ENCODE measurements at regions not wholly inside any gene's neighbourhood (a gene's known extent, or its start where the extent isn't known, plus 50 kb on each side); places are given as distances from the start of the nearest gene placed in this dataset.
"Not testable (repeated sequence)": the region's sequence is repeated elsewhere in the genome, so short reads cannot be mapped to it uniquely, and the experiment has no call there.

- not testable (repeated sequence) for DNase-seq (ENCODE audit: low read depth in 2 of 2)
Observed at GRCh38 chr10:90119631-90120280, 418.4 kb downstream of the KIF20B start.

GRCh38 chr10:90125456-90126255, 424.3 kb downstream of the KIF20B start:
- no peak for DNase-seq (ENCODE audit: low read depth in 2 of 2)

- DNase-seq (ENCODE audit: low read depth in 2 of 2) = no peak
Observed at GRCh38 chr10:90126256-90126595, 424.8 kb downstream of the KIF20B start.

- DNase-seq (ENCODE audit: low read depth in 2 of 2) = no peak
Observed at GRCh38 chr10:90130321-90131086, 429.1 kb downstream of the KIF20B start.

DNA sequence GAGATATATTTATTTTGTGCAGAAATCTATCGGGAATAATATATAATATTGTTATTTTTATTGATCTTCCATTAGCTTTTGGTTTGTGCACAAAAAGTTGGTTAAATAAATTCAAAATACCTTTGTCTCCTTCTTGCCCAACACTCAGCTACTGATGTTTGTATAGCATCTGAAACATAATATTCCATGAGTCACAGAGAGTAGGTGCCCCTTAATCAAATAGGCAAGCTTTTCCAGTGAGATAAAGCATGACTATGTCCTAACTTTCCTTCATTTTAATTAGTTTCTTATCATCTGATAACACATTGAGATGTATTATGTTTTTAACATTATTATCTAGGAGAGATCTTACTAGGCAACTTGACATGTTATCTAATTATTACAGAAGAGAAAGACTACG, 432.2 kb downstream of the KIF20B start:
- DNase-seq (ENCODE audit: low read depth in 2 of 2) = no peak

DNA sequence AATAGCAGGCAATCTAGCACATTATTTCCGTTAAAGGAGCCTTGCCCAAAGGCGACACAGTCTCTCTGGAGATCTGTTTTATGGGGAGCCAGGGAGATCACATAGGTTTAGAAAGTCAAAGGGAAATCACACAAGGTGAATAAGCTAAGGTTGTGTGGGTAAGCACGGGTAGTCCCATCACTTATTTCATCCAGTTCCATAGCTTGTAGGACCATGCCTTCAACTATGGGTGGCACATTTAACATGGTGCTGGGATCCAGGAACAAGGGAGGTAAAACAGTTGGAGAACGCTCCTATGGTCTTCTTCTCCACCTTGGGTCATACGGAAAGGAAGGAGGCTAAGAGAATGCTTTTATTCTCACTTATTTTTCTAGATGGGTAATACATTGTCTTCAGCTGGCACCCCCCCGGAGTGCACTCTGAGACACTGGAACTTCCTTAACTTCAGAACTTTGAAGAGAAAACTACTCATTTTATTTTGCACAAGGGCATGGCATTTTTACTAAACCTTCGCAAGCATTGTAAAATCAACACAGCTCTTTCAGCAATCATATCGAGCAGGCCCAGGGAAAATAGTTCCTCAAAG, 435.4 kb downstream of the KIF20B start:
- no peak for DNase-seq (ENCODE audit: low read depth in 2 of 2)

GRCh38 chr10:90138844-90139243, 437.5 kb downstream of the KIF20B start:
- DNase-seq (ENCODE audit: low read depth in 2 of 2) = no peak

DNA sequence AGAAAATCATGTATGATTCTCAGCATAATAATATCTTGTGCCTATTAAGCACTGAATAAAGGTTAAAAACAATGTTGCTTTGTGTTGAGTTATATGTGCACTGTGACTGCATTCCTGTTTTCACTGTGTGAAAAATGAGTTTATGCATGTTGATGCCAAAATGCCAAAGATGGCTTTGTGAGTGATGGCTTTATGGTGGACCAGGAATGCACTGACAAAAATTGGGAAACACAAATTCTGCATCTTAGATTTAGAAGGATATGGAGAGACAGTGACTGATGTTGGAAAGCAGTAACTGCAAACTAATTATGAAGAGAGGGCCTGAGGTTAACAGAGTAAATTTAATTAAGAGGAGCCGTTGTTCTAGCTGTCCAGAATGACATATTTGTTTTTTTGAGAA, 440.4 kb downstream of the KIF20B start:
- DNase-seq (ENCODE audit: low read depth in 2 of 2) = no peak

GRCh38 chr10:90143937-90144336, 442.5 kb downstream of the KIF20B start:
- DNase-seq (ENCODE audit: low read depth in 2 of 2) = no peak

DNA sequence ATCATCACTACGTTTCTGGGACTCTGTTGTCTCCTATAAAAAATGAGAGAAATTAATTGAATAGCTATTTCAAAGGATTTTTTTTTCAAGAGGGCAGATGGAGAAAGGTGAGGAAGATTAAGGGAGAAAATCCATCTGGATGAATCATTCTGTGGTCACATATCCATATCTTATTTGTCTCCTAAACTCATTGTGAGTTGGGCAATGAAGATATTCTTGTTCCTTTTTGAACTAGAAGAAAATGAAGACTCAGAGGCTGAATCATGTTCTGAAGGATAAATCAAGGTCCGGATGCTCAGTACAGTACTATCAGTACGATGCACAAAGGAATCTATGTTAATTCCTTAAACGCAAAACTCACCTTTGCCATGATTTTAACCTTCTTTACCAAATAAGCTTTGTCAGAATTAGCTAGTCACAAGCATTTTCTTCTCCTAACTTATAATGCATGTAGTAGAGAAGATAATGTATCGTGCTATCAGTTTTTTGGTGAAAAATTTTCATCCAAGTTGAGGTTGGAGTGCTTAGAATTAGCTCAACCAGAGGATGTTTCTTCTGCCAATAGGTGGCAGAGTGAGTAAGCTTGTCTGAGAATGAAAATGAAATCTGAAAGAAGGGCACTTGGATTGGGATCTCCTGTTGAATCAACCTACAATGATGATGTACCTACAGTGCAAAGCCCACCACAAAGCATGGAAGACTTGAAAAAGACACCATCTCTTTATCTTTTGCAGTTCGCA, 446.9 kb downstream of the KIF20B start:
- DNase-seq (ENCODE audit: low read depth in 2 of 2) = no peak

DNA sequence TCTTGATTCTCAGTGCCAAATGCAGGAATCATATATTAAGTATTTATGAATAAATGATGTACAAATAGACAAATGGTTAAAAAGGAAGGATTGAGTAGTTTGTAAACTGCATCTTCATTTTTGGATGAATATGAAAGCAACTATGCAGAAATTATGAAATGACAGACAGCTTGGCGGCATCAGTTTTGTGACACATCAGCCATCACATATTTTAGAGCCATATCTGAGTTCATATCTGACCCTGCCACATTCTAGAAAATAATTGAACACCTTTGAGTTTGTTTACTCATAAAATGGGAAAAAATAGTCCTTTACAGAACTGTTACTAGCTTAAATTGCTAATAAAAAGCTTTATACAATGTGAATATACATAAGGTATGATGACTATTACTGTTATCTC, 448.2 kb downstream of the KIF20B start:
- no peak for DNase-seq (ENCODE audit: low read depth in 2 of 2)

- no peak for DNase-seq (ENCODE audit: low read depth in 2 of 2)
Observed at GRCh38 chr10:90162271-90162853, 461.0 kb downstream of the KIF20B start.

- no peak for DNase-seq (ENCODE audit: low read depth in 2 of 2)
Observed at GRCh38 chr10:90167174-90168064, 466.0 kb downstream of the KIF20B start.

DNA sequence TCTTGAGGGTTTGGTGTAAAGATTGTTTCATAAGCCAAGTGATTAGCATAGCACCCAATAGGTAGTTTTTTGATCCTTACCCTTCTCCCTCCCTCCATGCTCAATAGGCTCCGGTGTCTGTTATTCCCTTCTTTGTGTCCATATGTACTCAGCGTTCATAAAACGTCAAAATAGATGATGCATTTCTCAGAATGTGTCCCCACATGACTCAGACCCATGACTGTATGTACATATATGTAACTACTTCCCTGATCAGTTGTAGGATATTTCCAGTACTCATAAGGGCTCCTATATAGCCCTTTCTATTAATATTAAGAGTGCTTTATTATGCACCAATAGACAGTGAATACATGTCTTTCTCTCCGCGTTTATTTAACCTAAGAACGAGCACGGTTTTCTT, 466.9 kb downstream of the KIF20B start:
- no peak for DNase-seq (ENCODE audit: low read depth in 2 of 2)

DNA sequence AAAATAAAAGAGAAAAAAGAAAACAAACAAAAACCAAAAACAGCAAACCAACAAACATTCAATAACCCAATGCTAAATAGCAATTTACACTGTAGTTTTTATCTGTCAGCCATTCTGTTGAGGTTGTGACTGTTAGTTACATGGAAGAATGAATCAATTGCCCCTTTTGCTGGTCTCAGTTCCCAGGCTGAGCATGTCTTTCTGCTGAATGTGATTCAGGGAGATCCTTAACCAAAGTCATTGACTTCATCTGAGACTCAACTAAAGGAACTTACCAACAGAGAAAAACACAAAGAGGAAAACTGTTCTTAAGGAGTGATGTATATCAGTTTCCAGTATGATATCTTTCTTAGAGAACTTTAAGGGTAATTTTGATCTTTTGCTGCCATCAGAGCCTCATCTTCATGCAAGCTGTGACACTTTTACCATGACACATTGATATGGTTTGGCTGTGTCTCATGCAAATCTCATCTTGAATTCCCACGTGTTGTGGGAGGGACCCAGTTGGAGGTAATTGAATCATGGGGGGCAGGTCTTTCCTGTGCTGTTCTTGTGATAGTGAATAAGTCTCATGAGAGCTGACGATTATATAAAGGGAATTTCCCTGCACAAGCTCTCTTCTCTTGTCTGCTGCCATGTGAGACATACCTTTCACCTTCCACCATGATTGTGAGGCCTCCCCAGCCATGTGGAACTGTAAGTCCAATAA, 469.8 kb downstream of the KIF20B start:
- DNase-seq (ENCODE audit: low read depth in 2 of 2) = no peak

DNA sequence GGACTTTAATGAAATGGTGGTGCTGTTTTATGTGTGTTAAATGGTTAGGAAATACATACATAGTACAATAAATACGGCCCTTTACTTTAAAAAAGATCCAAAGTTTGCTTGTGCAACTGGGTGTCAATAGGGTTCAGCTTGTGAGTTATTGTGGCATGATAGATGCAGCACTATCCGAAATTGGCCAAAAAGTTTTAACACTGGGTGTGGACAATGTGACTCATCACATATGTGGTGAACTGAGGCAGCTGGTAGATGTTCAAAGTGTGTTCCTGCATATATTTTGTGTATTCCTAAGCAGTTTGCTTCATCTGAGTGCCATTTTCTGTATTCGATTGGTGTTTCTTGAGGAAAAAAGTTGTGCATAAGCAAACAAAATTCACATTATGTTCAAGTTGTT, 473.1 kb downstream of the KIF20B start:
- DNase-seq (ENCODE audit: low read depth in 2 of 2) = no peak

DNA sequence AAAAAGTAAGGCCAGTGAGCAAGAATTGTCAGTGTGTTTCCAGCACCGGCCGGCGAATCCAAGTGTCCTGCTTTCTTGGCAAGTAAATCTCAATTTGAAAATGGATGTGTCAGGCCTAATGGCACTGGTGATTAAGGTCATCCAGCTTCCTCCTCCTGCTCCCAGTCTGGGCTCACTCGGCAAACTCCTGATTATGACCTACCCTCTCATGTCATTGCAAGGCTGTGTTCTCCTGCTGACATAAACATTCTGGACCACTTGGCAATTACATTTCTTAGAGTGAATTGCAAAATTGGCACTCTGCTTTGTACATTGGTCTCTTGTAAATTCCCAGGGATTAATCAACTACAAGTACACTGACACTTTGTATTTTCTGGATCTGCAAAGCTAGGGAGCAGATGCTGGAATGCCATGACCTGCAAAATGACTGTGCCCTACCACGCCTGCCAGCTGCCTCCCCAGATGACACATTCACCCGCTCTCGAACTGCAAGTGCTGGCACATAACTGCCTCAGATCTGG, 473.8 kb downstream of the KIF20B start:
- no peak for DNase-seq (ENCODE audit: low read depth in 2 of 2)

DNA sequence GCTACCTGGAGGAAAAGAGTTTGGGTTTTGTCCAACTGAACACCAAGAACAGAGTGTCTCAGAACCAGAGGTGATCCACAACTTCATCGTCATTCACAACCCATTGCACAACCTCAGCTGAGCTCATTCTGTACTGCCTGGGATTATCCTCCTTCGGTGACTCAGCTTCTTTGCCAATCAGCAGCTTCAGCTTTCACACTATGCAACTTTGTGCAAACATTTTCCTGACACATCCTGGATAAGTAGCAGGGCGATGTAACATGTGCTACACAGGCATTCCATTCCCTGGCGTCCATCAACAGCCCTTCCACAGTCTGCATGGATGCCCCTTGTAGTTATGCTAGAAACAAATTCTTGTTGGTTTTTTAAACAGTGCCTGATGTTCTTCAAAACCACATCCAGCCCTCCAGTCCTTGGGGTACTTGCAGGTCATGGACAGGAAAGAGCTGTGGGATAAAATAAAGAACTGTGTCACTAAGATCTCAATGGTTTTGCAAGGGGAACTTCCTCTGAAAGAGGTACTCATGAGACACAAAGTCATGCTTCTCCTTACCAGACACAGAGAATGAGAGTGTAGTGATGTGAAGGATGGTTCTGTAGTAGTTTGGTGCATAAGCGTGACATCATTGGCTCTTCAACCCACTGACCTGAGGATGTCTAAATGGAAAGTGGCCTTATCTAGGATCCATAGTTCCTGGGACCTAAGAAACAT, 478.5 kb downstream of the KIF20B start:
- no peak for DNase-seq (ENCODE audit: low read depth in 2 of 2)
